ENCODE measurements at regions not wholly inside any gene's neighbourhood (a gene's known extent, or its start where the extent isn't known, plus 50 kb on each side); places are given as distances from the start of the nearest gene placed in this dataset.
"Not testable (repeated sequence)": the region's sequence is repeated elsewhere in the genome, so short reads cannot be mapped to it uniquely, and the experiment has no call there.

GRCh38 chr17:14738652-14738988, 437.7 kb downstream of the HS3ST3B1 start:
- no peaks in the 10 kb centered on the region for H3K27me3 Mint-ChIP-seq
- no peaks in the 10 kb centered on the region for H3K4me1 Mint-ChIP-seq (ENCODE audit: low read depth)
- no peaks in the 10 kb centered on the region for H3K36me3 Mint-ChIP-seq (ENCODE audit: low read depth)
- no peak overlapping the region for H3K4me3 Mint-ChIP-seq
- no peaks in the 10 kb centered on the region for H3K9me3 Mint-ChIP-seq
- H3K27ac Mint-ChIP-seq = no peak overlapping the region

DNA sequence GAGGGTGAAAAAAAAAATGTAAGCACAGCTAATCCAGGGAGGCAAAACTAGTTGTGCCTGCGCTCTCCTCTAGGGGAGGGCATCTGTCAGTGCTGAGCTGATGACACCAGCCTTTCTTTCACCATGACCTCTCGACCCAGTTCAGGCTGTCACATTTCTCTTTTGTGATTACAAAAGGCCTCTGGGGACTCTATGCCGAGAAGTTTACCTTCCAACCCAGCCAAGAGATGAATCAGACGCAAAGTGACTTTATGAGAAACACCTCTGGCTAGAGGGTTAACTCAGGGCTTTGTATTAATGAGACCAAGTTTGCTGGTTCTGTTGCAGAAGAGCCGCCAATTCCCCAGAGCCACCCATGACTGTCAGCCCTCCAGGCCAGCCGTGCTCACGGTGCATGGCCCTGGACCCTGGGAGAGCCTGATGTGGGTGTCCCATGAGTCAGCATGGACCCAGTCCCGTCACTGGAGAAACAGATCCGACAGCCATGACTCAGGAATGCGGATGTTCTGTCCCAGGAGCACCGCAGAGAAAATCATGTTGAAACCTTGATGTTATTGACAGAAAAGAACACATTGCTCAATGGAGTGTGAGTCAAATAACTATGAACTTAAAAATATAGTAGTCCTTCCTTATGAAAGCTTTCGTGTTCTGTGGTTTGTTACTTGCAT, 437.2 kb downstream of the HS3ST3B1 start:
- H3K4me3 Mint-ChIP-seq = no peak overlapping the region
- no peaks in the 10 kb centered on the region for H3K9me3 Mint-ChIP-seq
- H3K27me3 Mint-ChIP-seq = no peaks in the 10 kb centered on the region
- H3K36me3 Mint-ChIP-seq (ENCODE audit: low read depth) = no peaks in the 10 kb centered on the region
- no peak overlapping the region for H3K27ac Mint-ChIP-seq
- no peaks in the 10 kb centered on the region for H3K4me1 Mint-ChIP-seq (ENCODE audit: low read depth)

- Mint-ChIP-seq H3K9me3 (no peaks in the 10 kb centered on the region), H3K4me1 (ENCODE audit: low read depth) (no peaks in the 10 kb centered on the region)
Observed at GRCh38 chr17:14736631-14737030, 435.8 kb downstream of the HS3ST3B1 start.

GRCh38 chr17:14733376-14733775, 432.5 kb downstream of the HS3ST3B1 start:
- H3K4me3 Mint-ChIP-seq = no peak overlapping the region
- no peaks in the 10 kb centered on the region for H3K4me1 Mint-ChIP-seq (ENCODE audit: low read depth)
- H3K27me3 Mint-ChIP-seq = no peaks in the 10 kb centered on the region
- H3K9me3 Mint-ChIP-seq = no peaks in the 10 kb centered on the region
- no peaks in the 10 kb centered on the region for H3K36me3 Mint-ChIP-seq (ENCODE audit: low read depth)
- H3K27ac Mint-ChIP-seq = no peak overlapping the region

More at GRCh38 chr17:14736631-14737030, 435.8 kb downstream of the HS3ST3B1 start:
- Mint-ChIP-seq H3K36me3 (ENCODE audit: low read depth) (no peaks in the 10 kb centered on the region), H3K4me3 (no peak overlapping the region), H3K27ac (no peak overlapping the region), H3K27me3 (no peaks in the 10 kb centered on the region)

- no peaks in the 10 kb centered on the region for H3K36me3 Mint-ChIP-seq (ENCODE audit: low read depth)
- no peaks in the 10 kb centered on the region for H3K9me3 Mint-ChIP-seq
- H3K27ac Mint-ChIP-seq = no peak overlapping the region
- H3K27me3 Mint-ChIP-seq = no peaks in the 10 kb centered on the region
- no peak overlapping the region for H3K4me3 Mint-ChIP-seq
- H3K4me1 Mint-ChIP-seq (ENCODE audit: low read depth) = no peaks in the 10 kb centered on the region
Observed at GRCh38 chr17:14732211-14732610, 431.3 kb downstream of the HS3ST3B1 start.

GRCh38 chr17:14731591-14731990, 430.7 kb downstream of the HS3ST3B1 start:
- no peaks in the 10 kb centered on the region for H3K9me3 Mint-ChIP-seq
- H3K27me3 Mint-ChIP-seq = no peaks in the 10 kb centered on the region

DNA sequence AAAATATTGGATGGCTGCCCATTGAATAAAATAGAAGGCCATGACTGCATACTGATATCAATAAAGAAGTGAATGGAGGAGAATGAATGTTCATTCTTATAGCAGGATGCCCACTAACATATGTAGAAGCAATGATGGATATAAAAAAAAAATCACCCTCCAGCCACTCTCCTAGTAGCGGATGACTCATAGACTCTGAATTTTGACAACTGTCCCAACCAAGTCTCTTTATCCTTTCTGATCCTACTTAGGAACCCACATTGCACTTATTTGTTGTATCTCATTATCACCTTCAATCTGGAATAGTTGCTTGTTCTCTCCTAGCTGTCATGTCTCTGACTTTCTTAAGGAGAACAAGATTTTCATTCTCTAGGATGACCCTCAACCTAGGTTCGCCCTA, 429.9 kb downstream of the HS3ST3B1 start:
- H3K4me1 Mint-ChIP-seq (ENCODE audit: low read depth) = no peaks in the 10 kb centered on the region
- H3K4me3 Mint-ChIP-seq = no peak overlapping the region
- H3K36me3 Mint-ChIP-seq (ENCODE audit: low read depth) = no peaks in the 10 kb centered on the region
- H3K27ac Mint-ChIP-seq = no peak overlapping the region
- H3K27me3 Mint-ChIP-seq = no peaks in the 10 kb centered on the region
- no peaks in the 10 kb centered on the region for H3K9me3 Mint-ChIP-seq

More at GRCh38 chr17:14731591-14731990, 430.7 kb downstream of the HS3ST3B1 start:
- no peaks in the 10 kb centered on the region for H3K36me3 Mint-ChIP-seq (ENCODE audit: low read depth)
- H3K27ac Mint-ChIP-seq = no peak overlapping the region
- no peak overlapping the region for H3K4me3 Mint-ChIP-seq
- no peaks in the 10 kb centered on the region for H3K4me1 Mint-ChIP-seq (ENCODE audit: low read depth)

DNA sequence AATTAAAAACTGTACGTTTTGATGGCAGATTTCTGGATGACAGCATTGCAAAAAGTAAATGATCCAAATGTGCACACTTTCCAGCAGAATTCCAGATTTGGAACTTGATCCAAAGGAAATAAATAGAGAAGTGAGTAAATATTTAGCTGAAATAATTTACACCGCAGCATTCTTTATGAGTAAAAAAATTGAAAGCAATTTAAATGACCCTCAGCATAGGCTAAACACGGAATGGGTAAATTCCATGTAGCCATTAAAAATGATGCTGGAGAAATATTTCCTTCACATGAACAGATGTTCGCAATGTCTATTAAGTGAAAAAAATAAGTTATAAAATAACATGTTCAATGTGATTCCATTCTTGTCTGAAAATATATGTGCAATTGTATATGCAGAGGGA, 424.8 kb downstream of the HS3ST3B1 start:
- Mint-ChIP-seq H3K4me1 (ENCODE audit: low read depth) (no peaks in the 10 kb centered on the region), H3K27me3 (no peaks in the 10 kb centered on the region), H3K4me3 (no peak overlapping the region), H3K36me3 (ENCODE audit: low read depth) (no peaks in the 10 kb centered on the region), H3K27ac (no peak overlapping the region), H3K9me3 (no peaks in the 10 kb centered on the region)

DNA sequence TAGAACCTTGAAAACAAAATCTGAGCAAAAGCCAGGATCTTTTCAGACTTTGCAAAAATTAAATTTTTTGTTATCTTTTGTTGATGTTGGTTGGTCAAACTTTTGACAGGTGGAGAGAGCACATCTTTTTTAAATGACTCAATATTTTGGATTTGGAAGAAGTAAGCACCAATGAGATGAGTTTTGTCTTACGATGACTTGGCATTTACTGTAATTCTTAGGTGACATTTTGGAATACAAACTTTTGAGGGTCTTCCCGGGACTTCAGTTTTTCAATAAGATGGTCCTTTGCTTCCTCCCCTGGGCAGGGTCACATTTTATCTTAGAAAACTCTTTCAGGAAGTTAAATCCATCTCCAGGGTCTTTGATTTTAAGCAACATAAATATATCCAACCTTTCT, 423.9 kb downstream of the HS3ST3B1 start:
- Mint-ChIP-seq H3K27ac (no peak overlapping the region), H3K36me3 (ENCODE audit: low read depth) (no peaks in the 10 kb centered on the region), H3K9me3 (no peaks in the 10 kb centered on the region), H3K4me3 (no peak overlapping the region), H3K27me3 (no peaks in the 10 kb centered on the region), H3K4me1 (ENCODE audit: low read depth) (no peaks in the 10 kb centered on the region)

DNA sequence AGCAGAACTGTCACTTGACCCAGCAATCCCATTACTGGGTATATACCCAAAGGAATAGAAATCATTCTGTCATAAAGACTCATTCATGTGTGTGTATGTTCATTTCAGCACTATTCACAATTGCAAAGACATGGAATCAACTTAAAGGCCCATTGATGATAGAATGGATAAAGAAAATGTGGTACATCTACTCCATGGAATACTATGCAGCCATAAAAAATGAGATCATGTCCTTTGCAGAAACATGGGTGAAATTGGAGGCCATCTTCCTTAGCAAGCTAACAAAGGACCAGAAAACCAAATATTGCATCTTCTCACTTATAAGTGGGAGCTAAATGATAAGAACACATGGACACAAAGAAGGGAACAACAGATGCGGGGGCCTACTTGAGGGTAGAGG, 422.5 kb downstream of the HS3ST3B1 start:
- H3K36me3 Mint-ChIP-seq (ENCODE audit: low read depth); H3K27me3 Mint-ChIP-seq; H3K9me3 Mint-ChIP-seq; H3K27ac Mint-ChIP-seq; H3K4me3 Mint-ChIP-seq; H3K4me1 Mint-ChIP-seq (ENCODE audit: low read depth): not testable (repeated sequence)

- Mint-ChIP-seq H3K4me1 (ENCODE audit: low read depth) (no peaks in the 10 kb centered on the region), H3K4me3 (no peak overlapping the region), H3K27ac (no peak overlapping the region), H3K36me3 (ENCODE audit: low read depth) (no peaks in the 10 kb centered on the region), H3K27me3 (peaks cover 12% of the 10 kb centered on the region), H3K9me3 (no peaks in the 10 kb centered on the region)
Observed at GRCh38 chr17:14719942-14720341, 419.1 kb downstream of the HS3ST3B1 start.

- H3K4me1 Mint-ChIP-seq (ENCODE audit: low read depth) = no peaks in the 10 kb centered on the region
Observed at GRCh38 chr17:14717859-14718258, 417.0 kb downstream of the HS3ST3B1 start.

GRCh38 chr17:14715561-14715960, 414.7 kb downstream of the HS3ST3B1 start:
- Mint-ChIP-seq H3K36me3 (ENCODE audit: low read depth) (no peaks in the 10 kb centered on the region), H3K4me1 (ENCODE audit: low read depth) (no peaks in the 10 kb centered on the region), H3K4me3 (no peak overlapping the region), H3K27ac (no peak overlapping the region), H3K27me3 (peaks cover 12% of the 10 kb centered on the region), H3K9me3 (no peaks in the 10 kb centered on the region)

More at GRCh38 chr17:14717859-14718258, 417.0 kb downstream of the HS3ST3B1 start:
- H3K4me3 Mint-ChIP-seq = no peak overlapping the region
- H3K9me3 Mint-ChIP-seq = no peaks in the 10 kb centered on the region
- no peaks in the 10 kb centered on the region for H3K36me3 Mint-ChIP-seq (ENCODE audit: low read depth)
- peaks cover 12% of the 10 kb centered on the region for H3K27me3 Mint-ChIP-seq
- no peak overlapping the region for H3K27ac Mint-ChIP-seq

- no peak overlapping the region for H3K4me3 Mint-ChIP-seq
- no peaks in the 10 kb centered on the region for H3K9me3 Mint-ChIP-seq
- peaks cover 4% of the 10 kb centered on the region for H3K27me3 Mint-ChIP-seq
- no peak overlapping the region for H3K27ac Mint-ChIP-seq
- H3K4me1 Mint-ChIP-seq (ENCODE audit: low read depth) = no peaks in the 10 kb centered on the region
- H3K36me3 Mint-ChIP-seq (ENCODE audit: low read depth) = no peaks in the 10 kb centered on the region
Observed at GRCh38 chr17:14712611-14713021, 411.7 kb downstream of the HS3ST3B1 start.

GRCh38 chr17:14704121-14704520, 403.2 kb downstream of the HS3ST3B1 start:
- no peaks in the 10 kb centered on the region for H3K4me1 Mint-ChIP-seq (ENCODE audit: low read depth)
- H3K9me3 Mint-ChIP-seq = no peaks in the 10 kb centered on the region
- H3K27ac Mint-ChIP-seq = no peak overlapping the region
- H3K36me3 Mint-ChIP-seq (ENCODE audit: low read depth) = no peaks in the 10 kb centered on the region
- no peak overlapping the region for H3K4me3 Mint-ChIP-seq
- no peaks in the 10 kb centered on the region for H3K27me3 Mint-ChIP-seq

DNA sequence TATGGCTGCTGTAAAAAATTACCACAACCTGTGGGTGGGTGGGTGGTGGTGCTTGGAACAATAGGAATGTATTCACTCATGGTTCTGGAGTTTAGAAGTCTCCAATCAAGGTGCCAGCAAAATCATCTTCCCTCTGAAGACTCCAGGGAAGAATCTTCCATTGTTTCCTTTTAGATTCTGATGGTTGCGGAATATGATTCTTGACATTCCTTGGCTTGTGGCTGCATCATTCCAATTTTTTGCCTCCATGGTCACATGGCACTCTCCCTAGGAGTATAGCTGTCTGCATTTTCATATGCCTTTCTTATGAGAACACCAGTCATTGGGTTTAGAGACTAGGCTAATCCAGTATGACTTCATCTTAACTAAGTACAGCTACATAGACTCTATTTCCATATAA, 401.0 kb downstream of the HS3ST3B1 start:
- no peak overlapping the region for H3K4me3 Mint-ChIP-seq
- no peaks in the 10 kb centered on the region for H3K27me3 Mint-ChIP-seq
- no peaks in the 10 kb centered on the region for H3K9me3 Mint-ChIP-seq
- H3K36me3 Mint-ChIP-seq (ENCODE audit: low read depth) = no peaks in the 10 kb centered on the region
- no peaks in the 10 kb centered on the region for H3K4me1 Mint-ChIP-seq (ENCODE audit: low read depth)
- H3K27ac Mint-ChIP-seq = no peak overlapping the region
